Uterus (tissue), 3 donors: ENCODE measurements at regions not wholly inside any gene's neighbourhood (a gene's known extent, or its start where the extent isn't known, plus 50 kb on each side); places are given as distances from the start of the nearest gene placed in this dataset.
A peak's percentile ranks its signal among the peaks of the same experiment; 100 is the strongest.
"Not testable (repeated sequence)": the region's sequence is repeated elsewhere in the genome, so short reads cannot be mapped to it uniquely, and the experiment has no call there.

Source experiments
- DNase-seq, 2 donors: peaks; one replicate each; pipeline ENCODE4 v3.0.0-alpha.2; 2019 to 2020
- H3K27ac ChIP-seq, 2 donors: fragments of 200-600 bp; sonication (generic); 1 replicate in 1 of 2; 2 replicates in 1 of 2; pipeline ENCODE4 v1.5.1; 2016 to 2018
- H3K27me3 ChIP-seq, 2 donors: fragments of 200-600 bp; sonication (generic); one replicate each; pipeline ENCODE4 v1.5.1; 2018 to 2019; ENCODE audit warnings: control low read depth in 1 of 2
- H3K36me3 ChIP-seq, 2 donors: fragments of 200-600 bp; sonication (generic); one replicate each; pipeline ENCODE4 v1.5.1; 2019; ENCODE audit warnings: control low read depth in 1 of 2
- H3K4me1 ChIP-seq, 2 donors: fragments of 200-600 bp; sonication (generic); one replicate each; pipeline ENCODE4 v1.5.1; 2018 to 2019; ENCODE audit warnings: control low read depth in 1 of 2
- H3K4me3 ChIP-seq, 2 donors: fragments of 200-600 bp; sonication (generic); 1 replicate in 1 of 2; 2 replicates in 1 of 2; pipeline ENCODE4 v1.5.1; 2018 to 2019; ENCODE audit warnings: mild to moderate bottlenecking in 1 of 2
- H3K9me3 ChIP-seq, 2 donors: fragments of 200-600 bp; sonication (generic); one replicate each; pipeline ENCODE4 v1.5.1; 2019; ENCODE audit warnings: control low read depth in 1 of 2
- CTCF ChIP-seq, 4 experiments: fragments of 200-600 bp in 2 of 4; fragments of 450-650 bp in 2 of 4; sonication (generic) in 2 of 4; IDR thresholded peaks; one replicate each; pipeline ENCODE4 v1.5.1; 2016 to 2019; ENCODE audit warnings: antibody characterized with exemption in 4 of 4, mild to moderate bottlenecking in 2 of 4, moderate library complexity in 1 of 4
- POLR2A ChIP-seq, 2 donors: fragments of 450-650 bp; IDR thresholded peaks; one replicate each; pipeline ENCODE4 v1.6.1; 2016; ENCODE audit warnings: antibody characterized with exemption in 2 of 2, mild to moderate bottlenecking in 1 of 2, moderate library complexity in 1 of 2
- intact Hi-C: fragments of 100-400 bp; cut with DNase I; formaldehyde crosslinking; loops from one replicate; pipeline ENCODE4 v1.15.1; 2023; ENCODE audit warnings: low total_unique reads
- donor health status: DM: yes; HTN: yes; CAD: no.

GRCh38 chr4:127362686-127363085 lies 270.1 kb upstream of the INTU start:
- Histone ChIP-seq H3K4me3 (no peak overlapping the region), H3K4me1 (no peaks in the 10 kb centered on the region), H3K36me3 (no peaks in the 10 kb centered on the region), H3K9me3 (no peaks in the 10 kb centered on the region), H3K27me3 (no peaks in the 10 kb centered on the region), H3K27ac (no peak overlapping the region)
- DNase-seq = no peak
- TF ChIP-seq POLR2A (IDR thresholded peaks at IDR 0.05) (no peak), CTCF (IDR thresholded peaks at IDR 0.05) (no peak)
- intact Hi-C loops = no loop called here

- no peak overlapping the region for H3K27ac ChIP-seq
- no peak overlapping the region for H3K4me3 ChIP-seq
- H3K4me1 ChIP-seq = no peaks in the 10 kb centered on the region
- DNase-seq = no peak
- H3K36me3 ChIP-seq = no peaks in the 10 kb centered on the region
- H3K27me3 ChIP-seq = no peaks in the 10 kb centered on the region
- intact Hi-C loops = no loop called here
- H3K9me3 ChIP-seq = no peaks in the 10 kb centered on the region
- TF ChIP-seq CTCF (IDR thresholded peaks at IDR 0.05) (no peak), POLR2A (IDR thresholded peaks at IDR 0.05) (no peak)
Measured at GRCh38 chr4:127364397-127364796, 268.4 kb upstream of the INTU start.

- Histone ChIP-seq H3K4me3 (no peak overlapping the region), H3K27me3 (no peaks in the 10 kb centered on the region), H3K36me3 (no peaks in the 10 kb centered on the region), H3K27ac (no peak overlapping the region), H3K9me3 (no peaks in the 10 kb centered on the region), H3K4me1 (no peaks in the 10 kb centered on the region)
- intact Hi-C loops = no loop called here
- TF ChIP-seq CTCF (IDR thresholded peaks at IDR 0.05) (no peak), POLR2A (IDR thresholded peaks at IDR 0.05) (no peak)
- DNase-seq = no peak
Measured at GRCh38 chr4:127364911-127365310, 267.8 kb upstream of the INTU start.

- Histone ChIP-seq H3K4me3 (no peak overlapping the region), H3K36me3 (no peaks in the 10 kb centered on the region), H3K27ac (no peak overlapping the region), H3K9me3 (no peaks in the 10 kb centered on the region), H3K4me1 (no peaks in the 10 kb centered on the region), H3K27me3 (no peaks in the 10 kb centered on the region)
- peak; percentile 13 to 48 for DNase-seq
- no peak for TF ChIP-seq CTCF (IDR thresholded peaks at IDR 0.05)
- no peak for TF ChIP-seq POLR2A (IDR thresholded peaks at IDR 0.05)
- intact Hi-C loops = no loop called here
Measured at GRCh38 chr4:127370604-127371003, 262.2 kb upstream of the INTU start.

GRCh38 chr4:127379499-127379898 lies 253.3 kb upstream of the INTU start:
- Histone ChIP-seq H3K36me3 (no peaks in the 10 kb centered on the region), H3K27me3 (no peaks in the 10 kb centered on the region), H3K27ac (no peak overlapping the region), H3K4me3 (no peak overlapping the region), H3K4me1 (no peaks in the 10 kb centered on the region), H3K9me3 (no peaks in the 10 kb centered on the region)
- DNase-seq = no peak
- intact Hi-C loops = no loop called here
- no peak for TF ChIP-seq POLR2A (IDR thresholded peaks at IDR 0.05)
- no peak for TF ChIP-seq CTCF (IDR thresholded peaks at IDR 0.05)

GRCh38 chr4:127379948-127380347 lies 252.8 kb upstream of the INTU start:
- DNase-seq, H3K9me3 ChIP-seq, H3K27me3 ChIP-seq, intact Hi-C loops, H3K36me3 ChIP-seq, H3K4me1 ChIP-seq, H3K27ac ChIP-seq, H3K4me3 ChIP-seq: not testable (repeated sequence)
